Neural cell (in vitro differentiated cells): ENCODE measurements at regions not wholly inside any gene's neighbourhood (a gene's known extent, or its start where the extent isn't known, plus 50 kb on each side); places are given as distances from the start of the nearest gene placed in this dataset.

Experiments
- H2AFZ ChIP-seq: fragments of 200-600, 300-800 bp; sonication (generic), shearing (Covaris generic); 2 replicates; pipeline ENCODE4 v1.6.0; 2014; ENCODE audit warnings: low read depth, mild to moderate bottlenecking, antibody characterized with exemption, low read length, moderate library complexity
- H3F3A ChIP-seq: fragments of 200-600 bp; shearing (Covaris generic); 2 replicates; pipeline ENCODE4 v1.6.1; 2016; ENCODE audit warnings: mild to moderate bottlenecking, moderate library complexity, mixed read lengths, antibody characterized with exemption, low read length; ENCODE audit not compliant: insufficient read depth, poor library complexity, severe bottlenecking
- H3K27ac ChIP-seq: fragments of 200-600, 300-800 bp; sonication (generic), shearing (Covaris generic); 2 replicates; pipeline ENCODE4 v1.5.1; 2014; ENCODE audit warnings: mild to moderate bottlenecking, low read length, moderate library complexity
- H3K27me3 ChIP-seq: fragments of 300-800, 200-600 bp; sonication (generic), shearing (Covaris generic); 2 replicates; pipeline ENCODE4 v1.6.0; 2014; ENCODE audit warnings: mild to moderate bottlenecking, low read depth, low read length, moderate library complexity; ENCODE audit not compliant: insufficient read depth
- H3K36me3 ChIP-seq: fragments of 300-800, 200-600 bp; sonication (generic), shearing (Covaris generic); 2 replicates; pipeline ENCODE4 v1.5.1; 2014; ENCODE audit warnings: mild to moderate bottlenecking, antibody characterized with exemption, low read length, moderate library complexity; ENCODE audit not compliant: insufficient read depth
- H3K4me2 ChIP-seq: fragments of 300-800, 200-600 bp; sonication (generic), shearing (Covaris generic); 2 replicates; pipeline ENCODE4 v1.6.0; 2014; ENCODE audit warnings: mild to moderate bottlenecking, low read length
- H3K4me3 ChIP-seq: fragments of 300-800, 200-600 bp; sonication (generic), shearing (Covaris generic); 2 replicates; pipeline ENCODE4 v1.5.1; 2014; ENCODE audit warnings: mild to moderate bottlenecking, low read length, moderate library complexity
- H3K79me2 ChIP-seq: fragments of 200-600 bp; shearing (Covaris generic); replicated peaks from 2 replicates; pipeline ENCODE4 v1.6.0; 2014; ENCODE audit warnings: mild to moderate bottlenecking, low read length, moderate library complexity; ENCODE audit not compliant: insufficient read depth
- H3K9ac ChIP-seq: fragments of 300-800, 200-600 bp; sonication (generic), shearing (Covaris generic); 2 replicates; pipeline ENCODE4 v1.6.1; 2016; ENCODE audit warnings: mild to moderate bottlenecking, low read length, mixed read lengths
- H3K9me2 ChIP-seq: fragments of 200-600 bp; shearing (Covaris generic); 2 replicates; pipeline ENCODE4 v1.6.1; 2016; ENCODE audit warnings: mild to moderate bottlenecking, low read length, mixed read lengths; ENCODE audit not compliant: insufficient read depth
- H3K9me3 ChIP-seq: fragments of 200-600, 300-800 bp; sonication (generic), shearing (Covaris generic); 2 replicates; pipeline ENCODE4 v1.6.1; 2016; ENCODE audit warnings: mild to moderate bottlenecking, mixed run types, low read length, moderate library complexity, mixed read lengths
- H4K20me1 ChIP-seq: fragments of 200-600 bp; shearing (Covaris generic); 2 replicates; pipeline ENCODE4 v1.6.1; 2016; ENCODE audit warnings: mild to moderate bottlenecking, mixed run types; ENCODE audit not compliant: insufficient read depth
- EP300 ChIP-seq: fragments of 450-650 bp; conservative IDR thresholded peaks from 2 replicates; pipeline ENCODE4 v1.6.1; 2014; ENCODE audit warnings: antibody characterized with exemption, mild to moderate bottlenecking, moderate library complexity; ENCODE audit not compliant: poor library complexity, severe bottlenecking
- EZH2 ChIP-seq: fragments of 200-600, 300-800 bp; shearing (Covaris generic), sonication (generic); IDR thresholded peaks from 2 replicates; pipeline ENCODE4 v1.6.1; 2014; ENCODE audit warnings: antibody characterized with exemption, low read length, borderline replicate concordance, mild to moderate bottlenecking; ENCODE audit not compliant: insufficient read depth, poor library complexity, severe bottlenecking
- MXI1 ChIP-seq: fragments of 450-650 bp; conservative IDR thresholded peaks from 2 replicates; pipeline ENCODE4 v1.6.1; 2014; ENCODE audit warnings: antibody characterized with exemption, mild to moderate bottlenecking; ENCODE audit not compliant: poor library complexity, severe bottlenecking
- POLR2AphosphoS5 ChIP-seq: IDR thresholded peaks from 2 replicates; pipeline ENCODE4 v1.6.1; 2012
- RAD21 ChIP-seq: fragments of 450-650 bp; conservative IDR thresholded peaks from 2 replicates; pipeline ENCODE4 v1.6.1; 2014; ENCODE audit warnings: antibody characterized with exemption, mild to moderate bottlenecking, moderate library complexity
- SMC3 ChIP-seq: fragments of 450-650 bp; conservative IDR thresholded peaks from 2 replicates; pipeline ENCODE4 v1.6.1; 2014; ENCODE audit warnings: antibody characterized with exemption, mild to moderate bottlenecking, moderate library complexity; ENCODE audit not compliant: poor library complexity
- TAF1 ChIP-seq: IDR thresholded peaks from 2 replicates; pipeline ENCODE4 v1.6.1; 2012; ENCODE audit warnings: low read depth
- TF ChIP-seq, protein P1 (sequence below): fragments of 450-650 bp; IDR thresholded peaks from 2 replicates; pipeline ENCODE4 v1.5.1; 2014; ENCODE audit warnings: antibody characterized with exemption, mild to moderate bottlenecking, moderate library complexity; ENCODE audit not compliant: poor library complexity, severe bottlenecking
- TF ChIP-seq, protein P2 (sequence below): IDR thresholded peaks from 2 replicates; pipeline ENCODE4 v1.6.1; 2012; ENCODE audit warnings: borderline replicate concordance

DNA sequence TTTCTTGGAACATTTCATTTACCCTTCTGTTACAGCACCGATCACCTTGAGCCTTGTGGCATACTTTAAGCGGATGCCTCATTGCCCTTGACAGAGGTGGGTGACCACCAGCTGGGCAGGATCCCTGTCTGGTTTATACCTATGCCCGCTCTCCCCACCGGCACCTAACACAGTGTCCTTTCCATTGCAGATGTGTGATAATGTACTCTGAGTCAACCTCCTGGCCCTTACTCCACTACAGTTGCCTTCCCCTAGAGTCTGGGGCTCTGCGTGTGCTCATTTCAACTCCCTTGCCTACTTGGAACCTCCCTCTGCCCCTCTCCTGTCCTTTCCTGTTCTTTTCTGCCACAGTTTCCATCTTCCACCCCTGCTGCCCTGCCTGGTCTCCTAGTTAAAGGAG is 60.2 kb upstream of the MED13 start:
- no peak overlapping the region for H3K27ac ChIP-seq
- H3K79me2 ChIP-seq = no peaks in the 10 kb centered on the region
- no peaks in the 10 kb centered on the region for H3F3A ChIP-seq
- H3K9me3 ChIP-seq = no peaks in the 10 kb centered on the region
- no peaks in the 10 kb centered on the region for H3K9me2 ChIP-seq
- H3K9ac ChIP-seq = no peak overlapping the region
- no peak overlapping the region for H3K4me2 ChIP-seq
- no peaks in the 10 kb centered on the region for H4K20me1 ChIP-seq
- H3K27me3 ChIP-seq = no peaks in the 10 kb centered on the region
- no peak overlapping the region for H2AFZ ChIP-seq
- TF ChIP-seq TAF1 = no peak
- TF ChIP-seq SMC3 = no peak
- TF ChIP-seq MXI1 = no peak
- TF ChIP-seq POLR2AphosphoS5 = no peak
- TF ChIP-seq, protein P1, sequence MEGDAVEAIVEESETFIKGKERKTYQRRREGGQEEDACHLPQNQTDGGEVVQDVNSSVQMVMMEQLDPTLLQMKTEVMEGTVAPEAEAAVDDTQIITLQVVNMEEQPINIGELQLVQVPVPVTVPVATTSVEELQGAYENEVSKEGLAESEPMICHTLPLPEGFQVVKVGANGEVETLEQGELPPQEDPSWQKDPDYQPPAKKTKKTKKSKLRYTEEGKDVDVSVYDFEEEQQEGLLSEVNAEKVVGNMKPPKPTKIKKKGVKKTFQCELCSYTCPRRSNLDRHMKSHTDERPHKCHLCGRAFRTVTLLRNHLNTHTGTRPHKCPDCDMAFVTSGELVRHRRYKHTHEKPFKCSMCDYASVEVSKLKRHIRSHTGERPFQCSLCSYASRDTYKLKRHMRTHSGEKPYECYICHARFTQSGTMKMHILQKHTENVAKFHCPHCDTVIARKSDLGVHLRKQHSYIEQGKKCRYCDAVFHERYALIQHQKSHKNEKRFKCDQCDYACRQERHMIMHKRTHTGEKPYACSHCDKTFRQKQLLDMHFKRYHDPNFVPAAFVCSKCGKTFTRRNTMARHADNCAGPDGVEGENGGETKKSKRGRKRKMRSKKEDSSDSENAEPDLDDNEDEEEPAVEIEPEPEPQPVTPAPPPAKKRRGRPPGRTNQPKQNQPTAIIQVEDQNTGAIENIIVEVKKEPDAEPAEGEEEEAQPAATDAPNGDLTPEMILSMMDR = no peak
- no peak for TF ChIP-seq EP300
- TF ChIP-seq, protein P2, sequence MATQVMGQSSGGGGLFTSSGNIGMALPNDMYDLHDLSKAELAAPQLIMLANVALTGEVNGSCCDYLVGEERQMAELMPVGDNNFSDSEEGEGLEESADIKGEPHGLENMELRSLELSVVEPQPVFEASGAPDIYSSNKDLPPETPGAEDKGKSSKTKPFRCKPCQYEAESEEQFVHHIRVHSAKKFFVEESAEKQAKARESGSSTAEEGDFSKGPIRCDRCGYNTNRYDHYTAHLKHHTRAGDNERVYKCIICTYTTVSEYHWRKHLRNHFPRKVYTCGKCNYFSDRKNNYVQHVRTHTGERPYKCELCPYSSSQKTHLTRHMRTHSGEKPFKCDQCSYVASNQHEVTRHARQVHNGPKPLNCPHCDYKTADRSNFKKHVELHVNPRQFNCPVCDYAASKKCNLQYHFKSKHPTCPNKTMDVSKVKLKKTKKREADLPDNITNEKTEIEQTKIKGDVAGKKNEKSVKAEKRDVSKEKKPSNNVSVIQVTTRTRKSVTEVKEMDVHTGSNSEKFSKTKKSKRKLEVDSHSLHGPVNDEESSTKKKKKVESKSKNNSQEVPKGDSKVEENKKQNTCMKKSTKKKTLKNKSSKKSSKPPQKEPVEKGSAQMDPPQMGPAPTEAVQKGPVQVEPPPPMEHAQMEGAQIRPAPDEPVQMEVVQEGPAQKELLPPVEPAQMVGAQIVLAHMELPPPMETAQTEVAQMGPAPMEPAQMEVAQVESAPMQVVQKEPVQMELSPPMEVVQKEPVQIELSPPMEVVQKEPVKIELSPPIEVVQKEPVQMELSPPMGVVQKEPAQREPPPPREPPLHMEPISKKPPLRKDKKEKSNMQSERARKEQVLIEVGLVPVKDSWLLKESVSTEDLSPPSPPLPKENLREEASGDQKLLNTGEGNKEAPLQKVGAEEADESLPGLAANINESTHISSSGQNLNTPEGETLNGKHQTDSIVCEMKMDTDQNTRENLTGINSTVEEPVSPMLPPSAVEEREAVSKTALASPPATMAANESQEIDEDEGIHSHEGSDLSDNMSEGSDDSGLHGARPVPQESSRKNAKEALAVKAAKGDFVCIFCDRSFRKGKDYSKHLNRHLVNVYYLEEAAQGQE = no peak
- no peak for TF ChIP-seq RAD21
- TF ChIP-seq EZH2 = no peak
- H3K4me3 ChIP-seq = no peak overlapping the region
- no peaks in the 10 kb centered on the region for H3K36me3 ChIP-seq

GRCh38 chr17:62121025-62121730 is 56.1 kb upstream of the MED13 start:
- H3K27me3 ChIP-seq = no peaks in the 10 kb centered on the region

More at GRCh38 chr17:62121025-62121730, 56.1 kb upstream of the MED13 start:
- Histone ChIP-seq H3K79me2 (no peaks in the 10 kb centered on the region), H3K4me3 (no peak overlapping the region), H3K9me3 (no peaks in the 10 kb centered on the region), H2AFZ (no peak overlapping the region), H3F3A (no peaks in the 10 kb centered on the region), H3K4me2 (no peak overlapping the region), H3K36me3 (no peaks in the 10 kb centered on the region), H3K9ac (no peak overlapping the region), H3K9me2 (no peaks in the 10 kb centered on the region), H4K20me1 (no peaks in the 10 kb centered on the region), H3K27ac (no peak overlapping the region)
- TF ChIP-seq SMC3 (no peak), EZH2 (no peak), POLR2AphosphoS5 (no peak), RAD21 (no peak), EP300 (no peak), MXI1 (no peak), TAF1 (no peak)
- TF ChIP-seq, protein P2 = no peak
- TF ChIP-seq, protein P1 = no peak
